Heart left ventricle (tissue), 13 donors: ENCODE measurements at regions not wholly inside any gene's neighbourhood (a gene's known extent, or its start where the extent isn't known, plus 50 kb on each side); places are given as distances from the start of the nearest gene placed in this dataset.

Source experiments
- CTCF ChIP-seq, 12 donors: fragments of 200-600 bp; sonication (generic) in 4 of 12; IDR thresholded peaks; one replicate each; pipeline versions ENCODE4 v1.5.0 to v1.8.0; 2018 to 2022; ENCODE audit warnings: antibody characterized with exemption in 12 of 12, mild to moderate bottlenecking in 5 of 12
- POLR2A ChIP-seq, 2 donors: fragments of 450-650 bp; IDR thresholded peaks; one replicate each; pipeline ENCODE4 v1.6.1; 2017; ENCODE audit warnings: antibody characterized with exemption in 2 of 2, mild to moderate bottlenecking in 2 of 2, moderate library complexity in 2 of 2
- donor health status: ischemic (EF 13 %, LVEDD 7.1; RV severe dilation, severe dysfunction).
- donor health status: DM: no; HTN: yes; CAD: no.
- donor health status: DM: no; HTN: no; CAD: no.
- donor health status: ischemic (EF 25% LVEDD 6.9; RV normal size, moderate dysfunction).
- donor health status: ischemic (EF 25% LVEDD 5.7; RV mildly dilated, moderate dysfunction).
- donor health status: ischemic (EF 35%, LVEDD 5.7; RV mildly dilated, moderate dysfunction).
- donor health status: nonischemic (EF 11% LVEDD 7.7; RV severe dilation, severe dysfunction).
- donor health status: DM: yes; HTN: yes; CAD: no.
- donor health status: PGD.
- donor health status: ischemic (EF 29% LVEDD 5.4; RV normal size, mild dysfunction).
- donor health status: nonischemic (EF 23%, LVEDD 6.1; RV moderate dilation, normal function).

- TF ChIP-seq CTCF (IDR thresholded peaks at IDR 0.05) = no peak
- no peak for TF ChIP-seq POLR2A (IDR thresholded peaks at IDR 0.05)
Measured at GRCh38 chr5:2695200-2695891, 56.1 kb downstream of the IRX2 start.
